ENCODE measurements at regions not wholly inside any gene's neighbourhood (a gene's known extent, or its start where the extent isn't known, plus 50 kb on each side); places are given as distances from the start of the nearest gene placed in this dataset.
"Not testable (repeated sequence)": the region's sequence is repeated elsewhere in the genome, so short reads cannot be mapped to it uniquely, and the experiment has no call there.

GRCh38 chr3:34139566-34139965 lies 341.1 kb downstream of the PDCD6IP start:
- DNase-seq: no peak

DNA sequence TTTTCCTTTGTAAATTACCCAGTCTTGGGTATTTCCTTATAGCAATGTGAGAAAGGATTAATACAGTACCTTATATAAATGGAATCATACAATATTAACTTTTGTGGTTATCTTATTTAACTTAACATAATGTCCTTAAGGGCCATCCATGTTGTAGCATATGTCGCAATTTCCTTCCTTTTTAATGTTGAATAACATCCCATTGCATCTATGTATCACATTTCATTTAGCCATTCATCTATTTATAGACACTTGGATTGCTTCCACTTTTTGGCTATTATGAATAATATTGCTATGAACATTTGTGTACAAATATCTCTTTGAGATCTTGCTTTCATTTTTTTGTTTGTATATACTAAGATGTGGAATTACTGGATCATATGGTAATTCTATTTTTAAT lies 342.2 kb downstream of the PDCD6IP start:
- DNase-seq: peak; percentile 28

DNA sequence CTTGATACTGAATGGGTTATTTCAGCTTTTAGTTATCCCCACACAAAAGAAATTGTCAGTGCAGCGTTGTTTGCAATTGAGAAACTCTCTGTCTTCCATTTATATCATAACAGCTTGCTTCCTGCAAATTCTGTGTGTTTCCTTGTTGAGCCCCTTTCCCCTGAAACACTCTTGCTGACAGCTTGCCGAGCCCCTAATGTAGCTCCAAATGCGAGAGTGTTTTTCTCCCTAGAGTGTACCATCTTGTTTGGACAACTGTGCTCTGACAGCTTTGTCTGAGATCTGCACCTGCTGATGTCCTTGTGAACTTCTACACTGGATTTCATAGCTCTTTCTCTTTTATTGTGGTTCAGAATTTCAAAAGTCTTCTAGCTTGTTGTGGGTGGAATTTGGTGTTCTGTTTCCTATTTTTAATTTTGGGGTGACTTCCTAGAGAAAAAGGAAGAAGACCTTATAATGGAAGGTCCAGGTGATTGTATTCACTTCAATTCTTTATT lies 343.5 kb downstream of the PDCD6IP start:
- no peak for DNase-seq

DNA sequence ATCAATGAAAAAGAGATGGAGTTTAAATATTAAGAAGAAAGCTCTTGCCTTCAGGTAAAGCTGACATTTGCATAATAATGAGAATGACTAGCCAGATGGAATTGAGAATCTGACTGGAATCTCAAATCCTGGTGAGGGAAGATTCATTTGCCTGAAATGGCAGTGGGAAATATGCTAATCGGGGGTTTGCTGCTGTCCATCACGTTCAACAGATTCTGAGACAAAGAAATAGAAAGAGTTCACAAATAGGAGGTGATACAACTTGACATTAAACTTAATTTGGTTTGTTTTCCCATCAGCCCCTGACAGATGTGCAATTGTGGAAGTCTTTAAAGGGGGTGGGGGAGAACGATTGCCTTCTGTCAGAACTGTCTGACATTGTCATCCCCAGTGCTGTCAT lies 347.4 kb downstream of the PDCD6IP start:
- no peak for DNase-seq

DNA sequence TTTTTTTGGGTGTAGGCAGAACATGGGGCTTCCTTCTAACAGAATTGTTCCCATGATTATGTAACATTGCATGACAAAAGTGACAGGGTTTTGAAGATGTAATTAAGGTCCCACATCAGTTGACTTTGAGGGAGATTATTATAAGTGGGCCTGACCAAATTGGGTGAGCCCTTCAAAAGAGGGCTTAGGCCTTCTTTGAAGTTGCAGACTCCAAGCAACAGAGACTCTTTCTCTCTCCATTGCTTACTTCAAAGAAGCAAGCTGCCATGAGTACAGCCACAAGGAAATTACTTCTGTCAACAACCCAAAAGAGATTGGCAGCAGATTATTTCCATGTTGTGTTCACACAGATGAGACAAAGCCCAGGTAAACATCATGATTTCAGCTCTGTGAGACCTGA lies 348.2 kb downstream of the PDCD6IP start:
- DNase-seq: no peak

- DNase-seq: no peak
Observed at GRCh38 chr3:34150992-34151391, 352.6 kb downstream of the PDCD6IP start.

- DNase-seq: no peak
Observed at GRCh38 chr3:34152656-34153055, 354.2 kb downstream of the PDCD6IP start.

GRCh38 chr3:34155108-34155507 lies 356.7 kb downstream of the PDCD6IP start:
- no peak for DNase-seq

DNA sequence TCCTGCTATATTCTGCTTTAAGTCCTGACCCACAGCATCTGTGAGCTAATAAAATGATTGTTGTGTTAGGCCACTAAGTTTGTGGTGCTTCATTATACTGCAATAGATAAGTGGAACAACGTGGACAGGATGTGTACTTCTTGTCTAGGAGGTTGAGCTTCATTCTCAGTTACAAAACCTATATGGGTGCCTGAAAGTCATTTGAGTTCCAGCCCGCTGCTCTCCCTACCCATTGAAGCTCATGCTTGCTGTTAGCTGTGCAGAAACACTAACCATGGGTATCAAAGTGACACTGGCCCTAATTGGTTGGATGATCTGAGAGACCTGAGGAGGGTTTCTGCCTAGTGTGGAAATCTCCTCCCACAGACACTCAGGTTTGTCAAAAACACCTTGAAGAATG lies 357.2 kb downstream of the PDCD6IP start:
- DNase-seq: no peak

DNA sequence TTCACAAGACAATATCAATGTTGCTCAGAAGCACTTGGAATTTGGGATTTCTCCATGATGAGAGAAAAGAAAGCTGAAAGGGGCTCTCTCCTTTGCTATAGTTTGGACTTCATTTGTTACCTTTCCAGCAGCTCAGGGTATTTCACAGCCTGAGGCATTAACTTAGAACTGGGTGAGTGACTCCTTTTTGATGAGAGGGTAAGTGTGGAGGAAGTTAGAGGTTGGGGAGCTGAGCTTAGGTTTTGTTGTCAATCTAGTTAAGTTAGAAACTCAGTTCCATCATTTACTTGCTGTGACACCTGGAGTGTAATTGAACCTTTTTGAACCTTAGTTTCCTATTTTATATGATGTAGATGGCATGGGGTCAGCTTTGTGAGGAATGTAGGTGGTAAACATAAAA lies 359.1 kb downstream of the PDCD6IP start:
- no peak for DNase-seq

DNA sequence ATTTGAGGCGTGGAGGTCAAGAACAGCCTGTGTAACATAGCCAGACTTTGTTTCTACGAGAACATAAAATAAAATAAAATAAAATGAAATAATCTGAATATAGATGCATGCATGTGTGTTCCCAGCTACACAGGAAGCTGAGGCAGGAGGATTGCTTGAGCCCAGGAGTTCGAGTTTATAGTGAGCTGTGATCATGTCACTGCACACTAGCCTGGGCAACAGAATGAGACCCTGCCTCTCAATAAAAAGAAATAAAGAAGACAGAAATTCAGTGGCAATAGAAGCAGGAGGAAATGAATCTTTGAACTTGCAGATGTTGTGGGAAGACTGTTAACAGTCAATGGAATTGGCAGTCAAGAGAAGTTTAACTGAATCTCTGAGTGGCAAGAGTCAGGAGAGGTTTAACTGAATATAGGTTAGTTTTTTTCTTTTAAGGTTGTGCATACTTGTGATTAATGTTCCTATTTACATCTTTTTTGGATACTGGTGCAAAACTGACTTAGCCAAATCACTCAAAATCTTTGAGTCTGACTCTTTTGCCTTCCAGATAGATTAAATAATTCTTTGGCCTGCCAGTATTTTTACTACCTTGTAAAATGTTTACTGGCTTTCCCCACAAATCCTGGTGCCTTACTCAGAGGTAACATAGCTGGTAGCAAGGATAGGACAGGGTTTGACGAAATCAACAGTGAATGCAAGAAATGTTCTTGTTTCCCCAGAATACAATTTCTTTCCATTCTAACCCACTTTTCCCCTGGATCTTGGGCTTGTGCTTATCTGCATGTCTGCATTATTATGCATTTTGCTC lies 361.4 kb downstream of the PDCD6IP start:
- no peak for DNase-seq

GRCh38 chr3:34169636-34170035 lies 371.2 kb downstream of the PDCD6IP start:
- not testable (repeated sequence) for DNase-seq

DNA sequence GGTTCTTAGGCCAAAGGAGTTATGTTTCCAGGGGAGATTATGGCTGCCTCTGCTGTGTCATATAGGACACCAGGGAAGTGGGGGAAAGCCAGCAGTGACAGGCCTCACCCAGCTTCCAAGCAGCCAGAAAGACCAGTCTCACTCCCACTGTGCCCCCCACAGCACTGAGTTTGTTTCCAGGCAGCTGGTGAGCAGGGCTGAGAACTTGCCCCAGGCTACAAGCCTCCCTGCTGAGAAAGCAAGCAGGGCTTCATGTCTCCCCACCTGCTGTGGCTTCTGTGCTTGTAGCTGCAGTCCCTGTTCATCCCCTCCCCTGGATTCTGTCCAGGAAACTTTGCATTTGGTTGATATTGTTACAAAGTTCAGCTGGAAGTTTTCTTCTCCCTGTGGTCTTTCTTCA lies 376.3 kb downstream of the PDCD6IP start:
- DNase-seq: no peak

DNA sequence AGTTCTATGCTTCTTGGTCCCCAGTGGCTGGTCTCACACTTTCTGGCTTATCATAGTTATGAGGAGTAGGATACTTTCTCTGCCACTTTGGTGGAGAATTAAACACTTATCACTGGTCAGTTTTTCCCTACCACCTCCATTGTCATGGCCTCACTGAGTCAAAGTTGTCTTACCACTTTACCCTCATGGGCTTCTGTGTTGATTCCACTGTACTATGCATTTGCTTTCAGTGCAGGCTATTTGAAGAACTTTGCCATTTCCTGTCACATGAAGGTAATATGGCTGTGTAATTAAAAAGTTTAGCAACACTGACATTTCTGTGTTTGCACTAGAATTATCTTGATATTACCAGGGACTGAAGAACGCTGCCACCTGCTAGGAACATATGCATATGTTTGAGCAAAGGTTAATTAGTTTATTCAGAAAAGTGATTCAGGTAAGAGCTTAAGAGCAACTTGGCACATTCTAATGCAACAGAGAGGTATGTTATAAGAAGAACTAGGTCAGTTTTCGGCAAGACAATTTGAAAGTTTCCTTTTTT lies 377.3 kb downstream of the PDCD6IP start:
- no peak for DNase-seq

DNA sequence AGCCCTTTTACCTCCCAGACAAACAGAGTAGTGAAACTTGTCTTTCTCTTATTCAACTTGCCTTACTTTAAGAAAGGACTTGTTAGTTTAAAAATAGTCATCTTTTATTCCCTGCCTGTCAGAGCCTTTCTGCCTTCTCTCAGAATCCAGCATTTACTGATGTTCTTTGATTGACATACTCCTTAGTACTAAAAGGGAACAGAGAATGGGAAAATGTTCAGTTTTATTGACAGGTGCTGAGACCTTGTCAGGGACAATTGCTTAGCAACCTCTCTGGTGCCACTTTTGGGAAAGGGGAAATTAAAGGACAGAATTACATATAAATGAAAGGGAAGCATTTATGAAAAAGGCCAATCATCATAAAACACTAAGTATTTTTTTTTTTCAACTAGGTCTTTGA lies 378.3 kb downstream of the PDCD6IP start:
- no peak for DNase-seq

DNA sequence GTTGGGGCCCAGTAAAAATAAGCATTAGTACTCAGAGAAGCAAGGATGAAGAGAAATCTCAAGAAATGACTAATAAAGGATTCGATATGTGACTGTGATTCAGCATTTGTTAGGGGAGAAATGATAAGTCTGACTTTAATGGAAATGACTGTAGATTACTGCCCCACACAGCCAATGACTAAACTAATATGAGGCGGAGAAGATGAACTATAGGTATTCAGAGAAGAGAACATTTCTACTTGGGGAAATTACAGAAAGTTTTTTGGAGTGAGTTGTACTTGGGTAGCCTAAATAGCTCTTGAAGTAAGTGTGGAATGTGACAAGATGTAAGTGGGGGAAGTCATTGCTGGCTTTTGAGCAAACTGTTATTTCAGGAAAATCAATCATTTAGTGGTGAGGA lies 380.0 kb downstream of the PDCD6IP start:
- peak; percentile 96 for DNase-seq

GRCh38 chr3:34179716-34180115 lies 381.3 kb downstream of the PDCD6IP start:
- no peak for DNase-seq

DNA sequence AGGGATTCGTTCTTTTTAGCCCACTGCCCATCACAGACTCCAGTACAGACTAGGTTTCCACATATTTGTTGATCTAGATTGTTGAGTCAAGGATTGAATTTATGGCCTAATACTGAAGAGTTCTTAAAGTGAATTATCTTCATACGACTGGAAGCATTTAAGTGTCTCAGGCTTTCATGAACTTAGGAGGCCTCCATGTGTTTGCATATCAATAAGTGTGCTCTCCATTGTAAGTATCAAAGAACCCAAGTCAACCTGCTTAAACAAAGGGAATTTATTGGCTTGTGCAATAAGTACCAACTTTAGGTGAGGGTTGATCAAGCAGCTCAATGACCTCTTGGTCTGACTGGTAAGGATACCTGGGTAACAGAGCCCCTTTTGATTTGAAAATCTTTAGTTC lies 382.1 kb downstream of the PDCD6IP start:
- no peak for DNase-seq

DNA sequence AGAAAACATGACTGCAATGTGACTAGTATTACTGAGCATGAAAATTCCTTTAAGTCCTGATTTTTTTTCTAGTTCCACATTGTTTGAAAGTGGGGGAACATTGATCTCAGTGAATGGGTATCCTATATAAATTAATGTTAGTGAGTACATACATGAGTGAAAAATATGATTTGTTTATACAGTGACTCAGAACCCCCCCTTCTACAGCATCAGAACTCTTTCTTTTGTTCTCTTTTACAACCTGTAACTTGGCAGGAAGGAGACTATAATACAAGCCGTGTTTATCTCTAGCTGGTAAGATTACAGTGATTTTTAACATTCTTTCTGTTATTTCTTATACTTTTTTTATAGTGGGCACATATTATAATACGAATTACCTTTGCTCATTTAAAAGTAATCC lies 384.7 kb downstream of the PDCD6IP start:
- DNase-seq: no peak

GRCh38 chr3:34183611-34184340 lies 385.3 kb downstream of the PDCD6IP start:
- DNase-seq: no peak

DNA sequence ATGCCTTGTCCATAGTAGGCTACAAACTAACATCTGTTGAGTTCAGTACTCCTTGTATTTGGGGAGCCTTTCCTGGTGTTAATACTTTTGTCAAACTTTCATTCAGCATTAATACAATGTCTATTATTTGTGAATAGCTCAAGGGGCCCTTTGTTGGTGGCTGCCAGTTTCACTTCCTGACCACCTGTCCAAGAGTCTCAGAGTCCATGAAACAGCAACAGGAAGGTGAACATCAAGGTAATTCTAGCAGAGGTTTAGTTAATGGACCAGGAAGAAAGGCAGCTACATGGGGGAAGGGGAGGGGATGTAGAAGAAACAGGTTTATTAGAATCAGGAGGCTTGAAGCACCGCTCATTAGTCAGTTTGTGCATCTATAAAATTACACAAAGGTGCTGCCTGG lies 386.9 kb downstream of the PDCD6IP start:
- no peak for DNase-seq

- DNase-seq: no peak
Observed at GRCh38 chr3:34189133-34189532, 390.7 kb downstream of the PDCD6IP start.

DNA sequence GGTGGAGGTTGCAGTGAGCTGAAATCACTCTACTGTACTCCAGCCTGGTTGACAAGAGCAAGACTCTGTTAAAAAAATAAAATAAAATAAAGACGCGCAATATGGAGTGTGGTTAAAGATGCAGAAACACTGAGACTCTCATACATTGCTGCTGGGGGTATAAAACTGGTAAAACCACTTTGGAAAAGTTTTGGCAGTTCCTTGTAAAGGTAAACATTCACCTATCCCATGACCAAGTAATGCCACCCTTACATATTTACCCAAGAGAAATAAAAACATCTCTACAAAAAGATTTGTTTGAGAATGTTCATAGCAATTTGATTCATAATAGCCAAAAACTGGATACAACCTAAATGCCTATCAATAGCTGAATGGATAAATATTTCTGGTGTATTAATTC lies 398.5 kb downstream of the PDCD6IP start:
- no peak for DNase-seq

GRCh38 chr3:34198309-34198708 lies 399.9 kb downstream of the PDCD6IP start:
- no peak for DNase-seq

Measured in fibroblast of skin of right biceps (primary cell).